HL-60 (cell line): ENCODE measurements at regions not wholly inside any gene's neighbourhood (a gene's known extent, or its start where the extent isn't known, plus 50 kb on each side); places are given as distances from the start of the nearest gene placed in this dataset.
"Not testable (repeated sequence)": the region's sequence is repeated elsewhere in the genome, so short reads cannot be mapped to it uniquely, and the experiment has no call there.

ENCODE experiments used
- DNase-seq, 2 experiments: peaks; one replicate each; pipeline ENCODE4 v3.0.0-alpha.2; 2010 to 2020; ENCODE audit warnings: low read depth in 1 of 2, low spot score in 1 of 2
- H3K27ac ChIP-seq: fragments of 250-450 bp; sonication (Bioruptor Pico); replicated peaks from 2 replicates; pipeline ENCODE4 v1.5.1; 2020; ENCODE audit warnings: mild to moderate bottlenecking, moderate library complexity
- H3K27me3 ChIP-seq: fragments of 250-450 bp; sonication (Bioruptor Pico); 2 replicates; pipeline ENCODE4 v1.5.1; 2021; ENCODE audit warnings: mild to moderate bottlenecking, moderate library complexity; ENCODE audit not compliant: insufficient read depth, poor library complexity, severe bottlenecking
- H3K4me3 ChIP-seq: replicated peaks from 2 replicates; pipeline ENCODE4 v1.5.1; 2011; ENCODE audit warnings: mild to moderate bottlenecking, control low read depth, low read length; ENCODE audit not compliant: insufficient read depth
- CTCF ChIP-seq: IDR thresholded peaks from one replicate; pipeline ENCODE4 v1.5.1; 2011; ENCODE audit warnings: low read length, control low read depth, inconsistent platforms; ENCODE audit not compliant: insufficient read depth
- GABPA ChIP-seq: IDR thresholded peaks from 2 replicates; pipeline ENCODE4 v1.6.1; 2012; ENCODE audit warnings: low read depth
- POLR2AphosphoS5 ChIP-seq: IDR thresholded peaks from 2 replicates; pipeline ENCODE4 v1.6.1; 2012; ENCODE audit warnings: low read depth
- REST ChIP-seq: IDR thresholded peaks from 2 replicates; pipeline ENCODE4 v1.6.1; 2012; ENCODE audit warnings: low read depth; ENCODE audit not compliant: insufficient replicate concordance
- SPI1 ChIP-seq: IDR thresholded peaks from 2 replicates; pipeline ENCODE4 v1.6.1; 2012; ENCODE audit warnings: low read depth, mild to moderate bottlenecking, borderline replicate concordance

GRCh38 chr5:152051499-152052454 lies 127.1 kb upstream of the GLRA1 start:
- Histone ChIP-seq H3K4me3 (no peak overlapping the region), H3K27me3 (no peaks in the 10 kb centered on the region), H3K27ac (no peak overlapping the region)
- no peak for DNase-seq
- TF ChIP-seq GABPA: no peak
- TF ChIP-seq POLR2AphosphoS5: no peak
- no peak for TF ChIP-seq REST
- no peak for TF ChIP-seq CTCF
- TF ChIP-seq SPI1: no peak

- Histone ChIP-seq H3K27me3 (no peaks in the 10 kb centered on the region), H3K4me3 (no peak overlapping the region), H3K27ac (no peak overlapping the region)
- TF ChIP-seq CTCF (no peak), SPI1 (no peak), REST (no peak), GABPA (no peak), POLR2AphosphoS5 (no peak)
- no peak for DNase-seq
Measured at GRCh38 chr5:152046361-152046760, 121.7 kb upstream of the GLRA1 start.

GRCh38 chr5:152038856-152039255 lies 114.2 kb upstream of the GLRA1 start:
- not testable (repeated sequence) for H3K27ac ChIP-seq, H3K27me3 ChIP-seq, H3K4me3 ChIP-seq, DNase-seq

GRCh38 chr5:152026328-152027024 lies 101.8 kb upstream of the GLRA1 start:
- H3K27ac ChIP-seq, H3K4me3 ChIP-seq, H3K27me3 ChIP-seq: not testable (repeated sequence)
- DNase-seq: peak in 1 of 2 experiments; percentile 2
